SJSA1 (cell line): ENCODE measurements at regions not wholly inside any gene's neighbourhood (a gene's known extent, or its start where the extent isn't known, plus 50 kb on each side); places are given as distances from the start of the nearest gene placed in this dataset.

Source experiments
- DNase-seq, 2 experiments: peaks; one replicate each; pipeline ENCODE4 v3.0.0-alpha.2; 2015 to 2020; ENCODE audit warnings: low spot score in 2 of 2, low read depth in 1 of 2
- H3K27ac ChIP-seq: fragments of 250-450 bp; sonication (Bioruptor Pico); 2 replicates; pipeline ENCODE4 v1.5.1; 2020; ENCODE audit warnings: mild to moderate bottlenecking, moderate library complexity
- H3K27me3 ChIP-seq: fragments of 250-450 bp; sonication (Bioruptor Pico); replicated peaks from 2 replicates; pipeline ENCODE4 v1.5.1; 2020; ENCODE audit warnings: mild to moderate bottlenecking, moderate library complexity
- H3K36me3 ChIP-seq: fragments of 250-450 bp; sonication (Bioruptor Pico); 2 replicates; pipeline ENCODE4 v1.5.1; 2020; ENCODE audit warnings: mild to moderate bottlenecking
- H3K4me1 ChIP-seq: fragments of 250-450 bp; sonication (Bioruptor Pico); replicated peaks from 2 replicates; pipeline ENCODE4 v1.6.1; 2021; ENCODE audit warnings: mild to moderate bottlenecking
- H3K4me3 ChIP-seq: fragments of 250-450 bp; sonication (Bioruptor Pico); 2 replicates; pipeline ENCODE4 v1.5.1; 2020; ENCODE audit warnings: mild to moderate bottlenecking
- H3K9me3 ChIP-seq: fragments of 250-450 bp; sonication (Bioruptor Pico); replicated peaks from 2 replicates; pipeline ENCODE4 v1.5.1; 2020; ENCODE audit warnings: mild to moderate bottlenecking

- Histone ChIP-seq H3K27ac (no peak overlapping the region), H3K36me3 (no peaks in the 10 kb centered on the region), H3K4me3 (no peak overlapping the region), H3K9me3 (no peaks in the 10 kb centered on the region), H3K27me3 (no peaks in the 10 kb centered on the region), H3K4me1 (no peaks in the 10 kb centered on the region)
- DNase-seq, result no peak
Measured at GRCh38 chr18:33906046-33906445, 318.7 kb downstream of the NOL4 start.

- no peaks in the 10 kb centered on the region for H3K9me3 ChIP-seq
- H3K4me1 ChIP-seq, result no peaks in the 10 kb centered on the region
- DNase-seq, result no peak
- no peaks in the 10 kb centered on the region for H3K36me3 ChIP-seq
- no peak overlapping the region for H3K4me3 ChIP-seq
- H3K27ac ChIP-seq, result no peak overlapping the region
- H3K27me3 ChIP-seq, result no peaks in the 10 kb centered on the region
Measured at GRCh38 chr18:33901894-33902512, 322.7 kb downstream of the NOL4 start.

GRCh38 chr18:33900638-33901037 lies 322.6 kb downstream of the ASXL3 start:
- Histone ChIP-seq H3K27ac (no peak overlapping the region), H3K36me3 (no peaks in the 10 kb centered on the region), H3K4me3 (no peak overlapping the region), H3K27me3 (no peaks in the 10 kb centered on the region), H3K4me1 (no peaks in the 10 kb centered on the region), H3K9me3 (no peaks in the 10 kb centered on the region)
- DNase-seq, result no peak

- no peak overlapping the region for H3K4me3 ChIP-seq
- no peaks in the 10 kb centered on the region for H3K4me1 ChIP-seq
- DNase-seq, result no peak
- H3K27me3 ChIP-seq, result no peaks in the 10 kb centered on the region
- H3K36me3 ChIP-seq, result no peaks in the 10 kb centered on the region
- no peak overlapping the region for H3K27ac ChIP-seq
- no peaks in the 10 kb centered on the region for H3K9me3 ChIP-seq
Measured at GRCh38 chr18:33898427-33898826, 320.4 kb downstream of the ASXL3 start.

- H3K4me3 ChIP-seq, result no peak overlapping the region
- H3K9me3 ChIP-seq, result no peaks in the 10 kb centered on the region
- no peak for DNase-seq
- H3K4me1 ChIP-seq, result no peaks in the 10 kb centered on the region
- no peaks in the 10 kb centered on the region for H3K36me3 ChIP-seq
- H3K27me3 ChIP-seq, result no peaks in the 10 kb centered on the region
- no peak overlapping the region for H3K27ac ChIP-seq
Measured at GRCh38 chr18:33878213-33878612, 300.2 kb downstream of the ASXL3 start.

- Histone ChIP-seq H3K4me1 (no peaks in the 10 kb centered on the region), H3K4me3 (no peak overlapping the region), H3K27me3 (no peaks in the 10 kb centered on the region), H3K9me3 (no peaks in the 10 kb centered on the region), H3K27ac (no peak overlapping the region), H3K36me3 (no peaks in the 10 kb centered on the region)
- no peak for DNase-seq
Measured at GRCh38 chr18:33875029-33875565, 297.1 kb downstream of the ASXL3 start.

- Histone ChIP-seq H3K9me3 (no peaks in the 10 kb centered on the region), H3K4me1 (no peaks in the 10 kb centered on the region), H3K36me3 (no peaks in the 10 kb centered on the region), H3K4me3 (no peak overlapping the region), H3K27me3 (no peaks in the 10 kb centered on the region), H3K27ac (no peak overlapping the region)
- no peak for DNase-seq
Measured at GRCh38 chr18:33873112-33873511, 295.1 kb downstream of the ASXL3 start.

GRCh38 chr18:33871363-33872025 lies 293.5 kb downstream of the ASXL3 start:
- no peak overlapping the region for H3K27ac ChIP-seq
- DNase-seq, result no peak
- no peaks in the 10 kb centered on the region for H3K4me1 ChIP-seq
- no peaks in the 10 kb centered on the region for H3K9me3 ChIP-seq
- no peaks in the 10 kb centered on the region for H3K27me3 ChIP-seq
- no peaks in the 10 kb centered on the region for H3K36me3 ChIP-seq
- no peak overlapping the region for H3K4me3 ChIP-seq

GRCh38 chr18:33870059-33870458 lies 292.0 kb downstream of the ASXL3 start:
- Histone ChIP-seq H3K4me1 (no peaks in the 10 kb centered on the region), H3K9me3 (no peaks in the 10 kb centered on the region), H3K4me3 (no peak overlapping the region), H3K27me3 (no peaks in the 10 kb centered on the region), H3K27ac (no peak overlapping the region), H3K36me3 (no peaks in the 10 kb centered on the region)
- DNase-seq, result no peak

- DNase-seq, result no peak
- Histone ChIP-seq H3K27me3 (no peaks in the 10 kb centered on the region), H3K4me3 (no peak overlapping the region), H3K36me3 (no peaks in the 10 kb centered on the region), H3K4me1 (no peaks in the 10 kb centered on the region), H3K27ac (no peak overlapping the region), H3K9me3 (0 out of 2 replicates have a peak, but pooled peaks cover 4% of the 10 kb centered on the region)
Measured at GRCh38 chr18:33866386-33866785, 288.4 kb downstream of the ASXL3 start.

- Histone ChIP-seq H3K9me3 (0 out of 2 replicates have a peak, but pooled peaks cover 4% of the 10 kb centered on the region), H3K4me3 (no peak overlapping the region), H3K27me3 (no peaks in the 10 kb centered on the region), H3K36me3 (no peaks in the 10 kb centered on the region), H3K4me1 (no peaks in the 10 kb centered on the region), H3K27ac (no peak overlapping the region)
- DNase-seq, result no peak
Measured at GRCh38 chr18:33863912-33864311, 285.9 kb downstream of the ASXL3 start.

GRCh38 chr18:33854827-33855139 lies 276.8 kb downstream of the ASXL3 start:
- no peak for DNase-seq
- Histone ChIP-seq H3K4me3 (no peak overlapping the region), H3K4me1 (no peaks in the 10 kb centered on the region)

GRCh38 chr18:33854086-33854826 lies 276.2 kb downstream of the ASXL3 start:
- no peak for DNase-seq
- Histone ChIP-seq H3K36me3 (no peaks in the 10 kb centered on the region), H3K27ac (no peak overlapping the region)

More at GRCh38 chr18:33854827-33855139, 276.8 kb downstream of the ASXL3 start:
- H3K27ac ChIP-seq, result no peak overlapping the region
- H3K9me3 ChIP-seq, result no peaks in the 10 kb centered on the region
- H3K27me3 ChIP-seq, result no peaks in the 10 kb centered on the region
- H3K36me3 ChIP-seq, result no peaks in the 10 kb centered on the region

GRCh38 chr18:33853187-33853586 lies 275.2 kb downstream of the ASXL3 start:
- no peaks in the 10 kb centered on the region for H3K9me3 ChIP-seq
- H3K4me3 ChIP-seq, result no peak overlapping the region
- H3K36me3 ChIP-seq, result no peaks in the 10 kb centered on the region
- no peaks in the 10 kb centered on the region for H3K27me3 ChIP-seq
- H3K27ac ChIP-seq, result no peak overlapping the region
- no peaks in the 10 kb centered on the region for H3K4me1 ChIP-seq
- no peak for DNase-seq

More at GRCh38 chr18:33854086-33854826, 276.2 kb downstream of the ASXL3 start:
- Histone ChIP-seq H3K27me3 (no peaks in the 10 kb centered on the region), H3K4me3 (no peak overlapping the region), H3K9me3 (no peaks in the 10 kb centered on the region), H3K4me1 (no peaks in the 10 kb centered on the region)
